A549 (cell line): ENCODE measurements at regions not wholly inside any gene's neighbourhood (a gene's known extent, or its start where the extent isn't known, plus 50 kb on each side); places are given as distances from the start of the nearest gene placed in this dataset.

ENCODE experiments used
- CTCF ChIP-seq: fragments of >200 bp; sonication (Bioruptor Twin); formaldehyde crosslinking; IDR thresholded peaks from 3 replicates; pipeline ENCODE4 v1.5.1; 2016
- MAZ ChIP-seq: fragments of 150-350 bp; IDR thresholded peaks from 2 replicates; pipeline ENCODE4 v1.6.1; 2014; ENCODE audit warnings: antibody characterized with exemption, low read depth, low read length, borderline replicate concordance
- REST ChIP-seq: fragments of 200-600 bp; sonication (generic); IDR thresholded peaks from 2 replicates; pipeline ENCODE4 v1.6.1; 2016; ENCODE audit warnings: antibody characterized with exemption, mild to moderate bottlenecking, moderate library complexity
- SMC3 ChIP-seq: fragments of >200 bp; sonication (Bioruptor Twin); formaldehyde crosslinking; IDR thresholded peaks from 3 replicates; pipeline ENCODE4 v1.6.1; 2018; ENCODE audit warnings: inconsistent platforms

GRCh38 chr6:144416244-144416643, 131.1 kb downstream of the UTRN start:
- TF ChIP-seq REST = no peak
- TF ChIP-seq CTCF = no peak
- TF ChIP-seq SMC3 = no peak
- no peak for TF ChIP-seq MAZ
